ENCODE measurements at regions not wholly inside any gene's neighbourhood (a gene's known extent, or its start where the extent isn't known, plus 50 kb on each side); places are given as distances from the start of the nearest gene placed in this dataset.

DNA sequence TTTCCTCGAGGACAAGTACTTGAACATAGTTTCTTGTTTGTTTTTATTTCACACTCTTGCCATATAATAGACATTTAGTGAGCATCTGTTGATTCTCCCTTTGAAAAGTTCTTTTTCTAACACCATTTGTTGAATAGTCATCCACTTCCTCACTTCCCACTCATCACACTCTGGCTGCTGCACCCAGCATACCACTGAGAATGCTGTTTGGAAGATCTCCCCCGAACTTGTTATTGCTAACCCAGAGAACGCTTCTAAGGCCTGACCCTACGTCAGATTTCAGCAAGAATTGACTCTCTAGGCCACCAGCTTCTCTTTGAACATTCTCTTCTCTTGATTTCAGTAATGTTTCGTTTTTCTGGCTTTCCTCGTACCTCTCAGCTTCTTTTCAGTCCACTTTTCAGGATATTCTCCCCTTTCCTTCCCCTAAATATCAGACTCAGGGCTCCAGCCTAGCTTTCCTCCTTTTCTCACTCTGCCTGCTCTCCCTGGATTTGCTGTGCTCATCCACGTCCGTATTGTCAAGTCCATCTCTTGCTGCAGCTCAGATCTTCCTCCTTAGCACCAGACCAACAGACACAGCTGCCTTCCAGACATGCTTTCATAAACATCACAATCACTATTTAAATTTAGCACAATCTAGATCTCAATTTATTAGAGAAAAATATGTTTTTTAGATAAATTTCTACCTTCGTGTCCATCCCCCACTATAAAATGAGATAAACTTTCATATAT, 94.0 kb upstream of the SLC38A4 start:
- intact Hi-C loops (cut with DNase I, micrococcal nuclease): no loop called here
- no peaks in the 10 kb centered on the region for H3K36me3 ChIP-seq (ENCODE audit: low read depth)
- H3K9me3 ChIP-seq: no peaks in the 10 kb centered on the region
- no peaks in the 10 kb centered on the region for H3K4me1 ChIP-seq (ENCODE audit: low read depth)
- TF ChIP-seq, protein P1, sequence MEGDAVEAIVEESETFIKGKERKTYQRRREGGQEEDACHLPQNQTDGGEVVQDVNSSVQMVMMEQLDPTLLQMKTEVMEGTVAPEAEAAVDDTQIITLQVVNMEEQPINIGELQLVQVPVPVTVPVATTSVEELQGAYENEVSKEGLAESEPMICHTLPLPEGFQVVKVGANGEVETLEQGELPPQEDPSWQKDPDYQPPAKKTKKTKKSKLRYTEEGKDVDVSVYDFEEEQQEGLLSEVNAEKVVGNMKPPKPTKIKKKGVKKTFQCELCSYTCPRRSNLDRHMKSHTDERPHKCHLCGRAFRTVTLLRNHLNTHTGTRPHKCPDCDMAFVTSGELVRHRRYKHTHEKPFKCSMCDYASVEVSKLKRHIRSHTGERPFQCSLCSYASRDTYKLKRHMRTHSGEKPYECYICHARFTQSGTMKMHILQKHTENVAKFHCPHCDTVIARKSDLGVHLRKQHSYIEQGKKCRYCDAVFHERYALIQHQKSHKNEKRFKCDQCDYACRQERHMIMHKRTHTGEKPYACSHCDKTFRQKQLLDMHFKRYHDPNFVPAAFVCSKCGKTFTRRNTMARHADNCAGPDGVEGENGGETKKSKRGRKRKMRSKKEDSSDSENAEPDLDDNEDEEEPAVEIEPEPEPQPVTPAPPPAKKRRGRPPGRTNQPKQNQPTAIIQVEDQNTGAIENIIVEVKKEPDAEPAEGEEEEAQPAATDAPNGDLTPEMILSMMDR (IDR thresholded peaks at IDR 0.05): no peak
- ATAC-seq (no peak), DNase-seq (no peak)
- H3K4me3 ChIP-seq: no peak overlapping the region

DNA sequence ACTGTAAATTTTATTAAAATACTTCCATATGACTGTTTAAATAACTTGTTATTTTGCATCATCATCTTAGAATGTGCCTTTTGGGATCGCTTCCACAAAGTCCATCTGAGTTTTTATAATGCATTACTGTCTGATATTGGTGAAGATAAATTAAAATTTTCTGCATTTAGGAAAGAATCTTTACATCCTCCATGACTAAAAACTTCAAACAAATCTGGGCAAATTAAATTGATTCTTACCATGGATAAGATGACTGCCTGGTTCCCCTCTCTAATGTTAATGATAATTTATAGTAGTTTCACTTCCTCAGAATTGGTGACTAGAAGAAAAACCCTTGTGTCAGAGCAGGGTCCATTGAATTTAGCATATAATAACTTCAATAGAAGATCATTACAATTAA, 94.7 kb upstream of the SLC38A4 start:
- intact Hi-C loops (cut with DNase I, micrococcal nuclease): no loop called here
- no peak overlapping the region for H3K4me3 ChIP-seq
- TF ChIP-seq, protein P1 (IDR thresholded peaks at IDR 0.05): no peak
- no peaks in the 10 kb centered on the region for H3K36me3 ChIP-seq (ENCODE audit: low read depth)
- H3K4me1 ChIP-seq (ENCODE audit: low read depth): no peaks in the 10 kb centered on the region
- H3K9me3 ChIP-seq: no peaks in the 10 kb centered on the region
- DNase-seq (no peak), ATAC-seq (no peak)

DNA sequence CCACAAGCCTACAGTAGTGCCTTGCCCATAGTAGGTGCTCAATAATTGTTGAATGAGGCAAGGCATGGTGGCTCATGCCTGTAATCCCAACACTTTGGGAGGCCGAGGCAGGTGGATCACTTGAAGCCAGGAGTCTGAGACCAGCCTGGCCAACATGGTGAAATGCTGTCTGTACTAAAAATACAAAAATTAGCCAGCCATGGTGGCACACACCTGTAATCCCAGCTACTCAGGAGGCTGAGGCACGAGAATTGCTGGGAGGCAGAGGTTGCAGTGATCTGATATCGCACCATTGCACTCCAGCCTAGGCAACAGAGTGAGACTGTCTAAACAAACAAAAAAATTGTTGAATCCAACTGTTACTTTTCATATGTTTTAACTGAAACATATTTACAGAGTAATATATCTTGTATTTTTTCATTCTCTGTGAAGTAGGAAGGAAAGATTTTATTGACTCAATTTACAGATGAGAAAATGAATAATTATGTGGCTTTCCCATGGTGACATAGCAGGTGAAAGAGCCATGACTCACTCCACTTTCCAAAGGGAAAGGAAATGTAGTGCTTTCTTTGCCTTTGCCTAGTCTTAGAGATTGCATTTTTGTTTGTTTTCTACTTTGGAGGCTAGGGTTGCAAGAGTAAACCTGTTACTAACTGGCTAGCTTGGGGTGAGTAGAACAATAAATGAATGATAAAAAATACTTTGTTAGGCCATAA, 95.4 kb upstream of the SLC38A4 start:
- Histone ChIP-seq H3K4me3 (no peak overlapping the region), H3K9me3 (no peaks in the 10 kb centered on the region), H3K4me1 (ENCODE audit: low read depth) (no peaks in the 10 kb centered on the region), H3K36me3 (ENCODE audit: low read depth) (no peaks in the 10 kb centered on the region)
- intact Hi-C loops (cut with DNase I, micrococcal nuclease): no loop called here
- TF ChIP-seq, protein P1 (IDR thresholded peaks at IDR 0.05): no peak
- no peak for DNase-seq
- no peak for ATAC-seq

DNA sequence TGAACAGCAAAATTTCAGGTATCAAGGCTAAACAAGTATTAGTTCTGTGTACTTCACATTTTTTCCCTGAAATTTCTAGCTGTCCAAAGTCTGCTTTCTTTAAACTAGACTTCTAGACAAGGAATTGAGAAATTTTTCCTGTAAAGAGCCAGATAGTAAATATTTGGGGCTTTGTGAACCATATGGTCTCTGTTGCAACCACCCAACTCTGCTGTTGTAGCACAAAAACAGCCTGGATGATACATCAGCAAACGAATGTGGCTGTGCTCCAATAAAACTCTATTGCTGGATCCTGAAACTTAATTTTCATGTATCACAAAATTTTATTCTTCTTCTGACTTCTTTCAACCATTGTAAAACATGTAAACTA, 96.0 kb upstream of the SLC38A4 start:
- no peak for ATAC-seq
- no peaks in the 10 kb centered on the region for H3K4me1 ChIP-seq (ENCODE audit: low read depth)
- H3K9me3 ChIP-seq: no peaks in the 10 kb centered on the region
- intact Hi-C loops (cut with DNase I, micrococcal nuclease): no loop called here
- H3K4me3 ChIP-seq: no peak overlapping the region
- TF ChIP-seq, protein P1 (IDR thresholded peaks at IDR 0.05): no peak
- H3K36me3 ChIP-seq (ENCODE audit: low read depth): no peaks in the 10 kb centered on the region
- no peak for DNase-seq

DNA sequence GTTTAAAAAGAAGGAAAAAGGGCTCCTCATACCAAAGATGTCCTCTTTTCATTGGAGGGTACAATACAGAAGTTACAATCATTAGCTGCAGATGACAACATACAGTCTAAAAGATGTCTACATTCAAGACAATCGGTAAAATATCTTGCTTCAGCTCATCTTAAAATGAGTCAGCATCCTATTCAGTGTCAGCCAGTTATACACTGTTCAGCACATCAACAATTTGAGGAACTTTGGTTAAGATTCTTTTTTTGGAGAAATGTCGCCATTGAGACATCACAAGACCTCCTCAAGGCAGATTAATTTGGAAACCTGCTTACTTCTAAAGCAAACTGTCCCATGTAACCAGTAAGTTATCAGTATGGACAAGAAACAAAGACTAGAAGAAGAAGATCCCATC, 100.7 kb upstream of the SLC38A4 start:
- no peaks in the 10 kb centered on the region for H3K4me1 ChIP-seq (ENCODE audit: low read depth)
- H3K9me3 ChIP-seq: no peaks in the 10 kb centered on the region
- intact Hi-C loops (cut with DNase I, micrococcal nuclease): no loop called here
- H3K36me3 ChIP-seq (ENCODE audit: low read depth): no peaks in the 10 kb centered on the region
- H3K4me3 ChIP-seq: no peak overlapping the region
- DNase-seq: no peak
- no peak for ATAC-seq
- TF ChIP-seq, protein P1 (IDR thresholded peaks at IDR 0.05): no peak

All from mucosa of descending colon (tissue), 3 donors.